IPS DF 4.7 (cell line): ENCODE measurements at regions not wholly inside any gene's neighbourhood (a gene's known extent, or its start where the extent isn't known, plus 50 kb on each side); places are given as distances from the start of the nearest gene placed in this dataset.

Experiments
- DNase-seq: peaks from one replicate; pipeline ENCODE4 v3.0.0-alpha.2; 2013; ENCODE audit warnings: low spot score; ENCODE audit errors: extremely low read depth

DNA sequence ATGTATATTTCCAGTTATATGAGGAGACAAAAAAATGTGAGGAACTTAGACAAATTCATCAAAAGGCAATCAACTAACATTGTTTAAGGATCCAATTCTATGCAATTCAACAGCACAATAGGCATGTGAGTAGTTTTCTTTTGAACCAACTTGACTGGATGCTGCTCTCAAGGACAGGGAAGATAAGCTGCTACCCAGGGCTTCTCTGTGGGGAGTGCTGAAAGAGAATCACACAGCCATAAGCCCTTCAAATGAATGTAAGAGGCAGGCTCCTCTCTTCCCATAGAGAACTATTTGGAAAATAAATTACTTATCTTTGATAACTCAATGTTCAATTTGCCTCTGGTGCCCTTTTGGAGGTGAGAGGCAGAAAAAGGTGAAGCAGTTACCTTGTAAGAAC, 1413.6 kb downstream of the PCDH7 start:
- DNase-seq: no peak

DNA sequence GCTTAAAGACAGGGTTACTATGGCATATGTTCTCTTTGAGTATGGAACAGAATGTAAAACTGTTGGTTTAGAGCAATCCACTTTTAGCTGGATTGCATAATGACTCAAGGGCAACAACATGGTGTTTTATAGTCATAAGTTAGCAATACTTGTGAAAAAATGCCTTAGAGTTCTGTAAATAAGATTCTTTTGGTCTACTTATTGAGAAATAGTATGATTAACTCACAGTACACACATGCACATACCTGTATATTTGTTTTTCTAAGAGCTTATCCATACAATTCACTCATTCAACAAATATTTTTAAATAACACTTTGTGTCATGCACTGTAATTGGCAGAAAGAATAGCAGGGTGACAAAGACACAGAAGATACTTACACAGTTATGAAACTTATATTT, 1415.5 kb downstream of the PCDH7 start:
- no peak for DNase-seq

DNA sequence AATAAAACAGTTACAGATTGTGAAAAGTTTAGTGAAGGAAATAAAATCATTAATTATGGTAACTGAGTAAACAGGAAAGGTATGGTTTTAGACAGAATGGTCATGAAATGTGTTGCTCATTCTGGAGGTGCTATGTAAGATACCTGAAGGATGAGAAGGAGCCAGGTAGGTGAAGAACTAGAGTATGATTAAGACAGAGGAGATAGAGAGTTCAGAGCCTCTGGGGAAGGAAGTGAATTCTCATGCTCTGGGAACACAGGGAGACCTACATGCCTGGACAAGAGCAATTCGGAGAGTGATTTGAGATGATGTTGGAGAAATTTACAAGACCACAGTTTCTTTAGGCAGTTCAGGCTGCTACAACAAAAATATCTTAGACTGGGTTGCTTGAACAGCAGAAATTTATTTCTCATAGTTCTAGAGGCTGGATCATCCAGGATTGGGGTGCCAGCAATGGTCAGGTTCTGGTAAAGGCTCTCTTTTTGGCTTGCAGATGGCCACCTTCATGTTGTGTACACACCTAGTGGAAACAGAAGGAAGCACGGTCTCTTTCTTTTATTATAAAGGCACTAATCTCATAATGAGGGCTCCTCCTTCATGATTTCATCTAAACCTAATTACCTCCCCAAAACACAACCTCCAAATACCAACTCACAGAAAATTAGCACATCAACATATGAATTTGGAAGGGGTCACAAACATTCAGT, 1416.1 kb downstream of the PCDH7 start:
- DNase-seq: no peak

DNA sequence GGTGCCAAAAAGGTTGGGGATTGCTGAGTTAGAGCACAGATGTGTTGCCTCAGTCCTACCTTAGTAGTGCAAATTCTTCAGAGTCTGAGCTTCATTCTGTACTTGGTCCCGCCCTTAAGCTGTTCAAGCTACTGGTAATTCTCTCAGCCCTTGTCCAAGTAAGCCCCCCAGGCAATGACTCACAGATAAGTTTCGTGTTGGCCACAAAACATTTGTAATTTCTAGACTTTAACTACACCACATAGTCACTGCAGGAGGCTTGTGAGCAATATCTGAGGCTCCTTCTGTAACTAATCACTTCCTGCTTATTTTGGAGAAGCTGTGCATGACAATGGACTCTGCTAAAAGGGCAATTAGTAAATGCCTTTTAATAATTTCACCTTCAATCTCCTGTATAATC, 1420.5 kb downstream of the PCDH7 start:
- no peak for DNase-seq

DNA sequence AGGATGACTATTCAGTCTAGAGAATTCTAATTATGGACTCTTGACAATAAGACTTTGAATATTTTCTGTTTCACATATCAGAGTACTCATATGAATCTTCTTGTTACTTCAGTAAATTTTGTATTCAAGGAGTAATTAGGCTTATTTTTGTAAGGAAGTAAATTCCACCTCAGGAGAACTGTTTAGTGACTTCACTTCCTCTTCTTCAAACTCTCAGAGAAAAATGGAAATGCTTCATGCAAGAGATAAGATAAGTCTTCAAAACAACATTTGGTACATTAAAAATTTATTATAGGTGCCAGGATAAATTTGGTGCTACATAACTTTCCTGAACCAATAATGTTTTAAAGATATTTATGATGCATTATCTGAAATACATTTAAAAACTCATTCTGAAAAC, 1421.9 kb downstream of the PCDH7 start:
- DNase-seq: no peak

DNA sequence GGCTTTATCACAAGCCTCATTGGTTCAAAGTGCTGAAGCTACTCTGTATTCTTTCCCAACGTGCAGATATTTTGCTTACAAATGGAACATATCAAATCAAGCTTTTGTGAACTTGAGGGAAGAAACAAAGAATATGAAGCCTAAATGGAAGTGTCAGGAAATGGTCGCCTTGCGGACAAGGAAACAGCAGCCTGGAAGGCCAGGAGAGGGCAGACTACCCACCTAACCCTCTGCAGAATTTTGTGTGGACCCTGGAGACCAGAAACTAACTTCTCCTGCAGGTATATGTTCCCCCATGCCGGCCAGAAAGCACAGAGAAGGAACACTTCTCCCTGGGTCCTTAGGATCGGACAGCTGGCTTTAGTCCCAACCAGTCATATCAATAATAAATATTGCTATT, 1425.8 kb downstream of the PCDH7 start:
- no peak for DNase-seq

DNA sequence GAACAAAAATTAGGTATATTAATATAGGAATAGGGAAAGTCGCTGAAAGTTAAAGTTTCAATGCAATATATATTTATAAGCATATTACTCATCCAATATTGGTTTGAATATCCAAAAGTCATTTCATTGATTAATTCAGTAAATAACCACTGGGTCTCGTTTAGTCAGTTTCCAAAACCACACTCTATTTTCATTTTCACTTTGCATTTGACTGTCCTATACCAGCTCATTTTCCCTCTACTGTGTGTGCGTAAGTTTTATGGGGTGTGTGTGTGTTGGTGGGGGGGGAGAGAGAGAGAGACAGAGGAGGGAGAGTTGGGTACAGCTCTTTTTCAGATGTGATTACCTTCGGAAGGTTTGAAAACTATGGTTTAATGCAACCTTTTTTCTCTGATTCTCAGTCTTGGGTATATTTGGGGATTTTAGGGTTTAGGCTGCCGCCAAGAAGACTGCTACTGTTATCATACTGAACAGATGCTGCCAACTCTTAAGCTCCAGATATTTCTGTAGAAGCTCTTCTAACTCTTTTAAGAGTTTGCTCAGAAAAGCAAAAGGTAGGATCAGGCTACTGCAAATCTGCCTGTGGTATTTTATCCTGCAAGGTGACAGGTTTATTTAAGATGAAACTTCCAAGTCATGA, 1427.4 kb downstream of the PCDH7 start:
- DNase-seq: no peak

DNA sequence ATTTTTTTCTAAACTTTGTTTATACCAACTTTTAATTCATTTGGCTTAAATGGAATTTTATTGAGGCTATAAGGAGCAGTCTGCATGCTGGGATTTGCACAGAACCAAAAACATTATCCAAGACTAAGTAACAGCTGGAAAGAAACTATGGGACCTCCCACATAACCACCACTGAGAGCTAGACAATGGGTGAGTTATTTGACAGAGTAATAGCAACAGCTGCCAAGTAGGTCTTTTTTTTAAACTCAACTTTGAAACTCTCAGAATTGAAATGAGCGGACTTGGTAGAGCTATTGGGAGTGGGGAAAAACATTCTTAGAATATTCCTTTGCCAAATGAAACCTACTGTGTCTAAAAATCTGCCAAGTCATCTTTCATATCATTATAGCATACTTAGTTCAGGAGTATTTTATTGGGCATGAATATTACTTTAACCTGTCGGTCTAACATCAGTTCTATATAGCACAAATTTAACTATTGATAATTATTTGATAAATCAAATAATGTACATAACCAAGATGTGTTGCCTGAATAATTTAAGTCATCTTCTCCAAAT, 1428.0 kb downstream of the PCDH7 start:
- DNase-seq: no peak

DNA sequence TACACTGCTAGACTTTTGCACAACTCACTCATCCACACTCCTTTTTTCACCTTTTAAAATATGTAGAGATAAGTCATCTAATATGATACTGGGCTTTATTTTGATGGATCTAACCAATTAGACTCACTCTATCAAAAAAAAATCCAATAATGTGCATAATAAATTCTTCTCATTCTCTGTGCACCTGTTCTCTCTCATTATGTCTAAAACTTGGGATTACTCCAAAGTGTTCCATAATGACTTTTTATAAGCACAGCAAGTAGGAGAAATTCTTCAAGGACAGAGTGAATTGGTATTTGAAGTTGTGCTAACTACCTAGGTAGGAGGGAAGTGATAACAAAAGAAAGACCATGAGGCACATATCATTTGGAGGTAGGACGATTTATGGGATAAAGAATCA, 1438.8 kb downstream of the PCDH7 start:
- no peak for DNase-seq

DNA sequence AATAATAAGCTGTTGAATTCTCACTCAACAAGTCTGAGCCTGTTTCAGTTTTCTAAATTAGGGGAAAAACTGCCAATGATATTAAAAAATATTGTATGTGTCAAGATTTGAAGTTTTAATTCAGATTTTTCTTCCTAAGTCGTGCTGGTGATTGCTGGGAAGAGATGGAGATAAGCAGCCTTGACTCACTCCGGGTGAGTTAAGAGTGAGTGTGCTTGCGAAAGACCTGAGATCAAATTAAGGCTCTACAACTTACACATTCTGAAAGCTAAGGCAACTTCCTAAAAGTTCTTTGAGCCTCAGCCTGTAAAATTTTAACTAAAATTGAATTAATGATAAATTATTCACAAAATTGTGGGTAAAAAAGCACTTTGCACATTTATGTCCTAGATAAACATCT, 1441.2 kb downstream of the PCDH7 start:
- no peak for DNase-seq

DNA sequence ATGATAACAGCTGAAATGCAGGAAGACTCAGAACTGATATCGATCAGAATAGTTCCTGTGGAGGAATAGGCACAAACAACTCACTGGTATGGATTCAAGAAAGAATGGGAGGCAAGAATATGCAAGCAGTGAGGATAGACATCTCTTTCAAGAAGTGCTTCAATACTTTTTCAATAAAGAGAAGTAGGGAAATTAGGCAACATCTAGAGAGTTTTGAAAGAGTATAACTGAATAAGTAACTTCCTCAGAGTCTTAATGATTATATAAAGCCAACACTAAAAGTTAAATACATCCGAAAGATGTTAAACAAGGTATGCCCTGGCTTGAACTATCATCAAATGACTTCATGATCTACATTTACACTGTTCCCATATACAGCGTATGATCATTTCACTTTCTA, 1443.0 kb downstream of the PCDH7 start:
- no peak for DNase-seq

DNA sequence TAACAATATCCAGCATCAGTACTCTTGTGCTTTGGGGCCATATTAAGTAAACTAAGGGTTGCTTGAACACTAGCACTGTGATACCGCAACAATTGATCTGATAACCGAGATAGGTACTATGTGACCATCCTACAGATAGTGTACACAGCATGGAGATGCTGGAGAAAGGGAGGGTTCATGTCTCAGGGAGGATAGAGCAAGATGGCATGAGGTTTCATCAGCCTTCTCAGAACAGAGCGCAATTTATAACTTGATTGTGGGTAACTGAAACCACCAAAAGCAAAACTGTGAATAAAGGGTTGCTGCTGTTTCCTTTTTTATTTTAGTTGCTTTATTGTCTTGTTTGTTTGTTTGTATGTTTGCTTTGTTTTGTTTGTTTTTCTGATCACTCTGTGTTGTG, 1449.7 kb downstream of the PCDH7 start:
- DNase-seq: no peak

DNA sequence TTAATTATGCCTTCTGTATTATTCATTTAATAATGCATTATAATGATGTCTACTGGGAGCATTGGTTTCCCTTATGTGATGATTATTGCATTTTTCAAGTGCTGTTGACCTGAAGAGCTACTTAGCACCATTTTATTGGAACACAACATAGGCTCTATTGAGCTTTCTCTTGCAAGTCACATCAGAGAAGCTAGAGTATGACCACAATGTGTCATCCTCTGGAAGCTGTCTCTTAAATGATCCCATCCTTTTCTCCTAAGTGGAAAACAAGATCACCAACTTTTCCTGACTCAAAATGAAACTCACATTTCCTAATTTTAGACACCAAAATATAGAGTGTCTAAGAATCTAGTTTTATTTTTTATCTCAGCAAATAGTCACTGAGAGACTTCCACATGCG, 1451.9 kb downstream of the PCDH7 start:
- no peak for DNase-seq

DNA sequence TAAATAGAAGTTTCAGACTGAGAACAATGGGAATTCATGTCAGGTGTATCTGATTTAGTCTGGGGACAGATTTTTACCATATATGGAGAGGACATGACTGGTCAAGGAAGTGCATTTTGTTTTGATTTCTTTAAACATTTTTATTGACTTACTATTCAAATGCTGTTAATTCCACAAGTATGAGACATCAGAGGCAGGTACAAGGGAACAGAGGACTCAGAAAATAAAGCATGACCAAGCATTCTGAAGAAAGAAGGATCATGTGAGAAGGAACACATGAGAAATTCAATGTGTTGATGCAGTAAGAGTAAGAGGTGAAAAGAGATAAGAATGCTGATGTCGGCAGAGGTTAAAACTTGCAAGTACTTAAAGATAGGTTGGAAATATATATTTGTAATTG, 1452.6 kb downstream of the PCDH7 start:
- DNase-seq: no peak

DNA sequence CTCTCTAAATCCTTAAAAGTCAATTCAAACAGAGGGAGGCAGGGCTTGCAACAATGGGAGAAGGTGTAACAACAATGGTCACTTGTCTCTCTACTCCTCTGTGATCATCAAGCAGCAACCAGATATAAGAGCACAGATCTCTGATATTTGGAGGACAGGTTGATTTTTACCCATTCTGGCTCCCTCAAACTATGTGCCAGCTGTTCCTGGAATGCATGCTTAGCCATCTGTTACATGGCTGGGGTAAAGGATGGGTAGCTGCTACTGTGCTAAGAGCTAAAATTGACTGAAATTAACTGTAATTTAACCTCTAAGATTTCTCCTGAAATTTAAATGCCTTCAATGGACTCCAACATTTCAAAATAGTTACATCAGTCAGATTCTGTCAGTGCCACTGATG, 1459.9 kb downstream of the PCDH7 start:
- DNase-seq: no peak

DNA sequence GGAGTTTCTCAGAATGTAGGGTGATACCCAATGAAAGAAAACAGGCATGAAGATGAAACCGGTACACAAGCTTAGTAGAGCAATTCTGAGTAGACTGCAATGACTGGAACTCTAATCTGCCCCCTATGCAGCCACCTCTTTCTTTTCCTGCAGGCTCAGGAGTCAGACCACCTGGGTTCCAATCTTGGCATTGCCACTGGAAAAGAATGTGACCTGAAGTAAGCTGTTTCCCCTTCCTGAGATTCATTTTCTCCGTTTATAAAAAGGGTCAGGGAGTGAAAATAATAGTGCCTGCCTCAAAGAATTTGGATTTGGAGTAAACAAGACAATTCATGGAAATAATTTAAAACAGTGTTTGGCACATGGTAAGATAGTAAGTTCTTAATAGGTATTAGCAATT, 1464.0 kb downstream of the PCDH7 start:
- DNase-seq: no peak

DNA sequence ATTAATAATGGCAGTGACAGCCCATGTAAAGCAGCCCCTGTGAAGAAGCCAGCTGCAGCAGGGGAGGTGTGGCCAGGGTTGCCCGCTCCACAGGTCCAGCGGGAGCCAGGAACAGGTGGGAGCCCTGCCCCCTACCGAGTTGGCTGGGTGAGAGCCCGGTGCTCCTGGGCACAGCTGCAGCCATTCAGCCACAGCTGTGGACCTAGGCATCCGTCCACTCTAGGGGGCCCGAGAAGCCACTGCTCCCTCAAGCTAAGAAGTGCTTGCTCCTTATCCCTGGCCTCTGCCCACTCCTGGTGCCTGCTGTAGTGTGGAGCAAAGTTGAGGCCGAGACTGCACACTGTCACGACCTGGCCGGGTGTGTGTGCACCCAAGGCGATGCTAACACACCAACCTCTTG, 1469.0 kb downstream of the PCDH7 start:
- DNase-seq: no peak

DNA sequence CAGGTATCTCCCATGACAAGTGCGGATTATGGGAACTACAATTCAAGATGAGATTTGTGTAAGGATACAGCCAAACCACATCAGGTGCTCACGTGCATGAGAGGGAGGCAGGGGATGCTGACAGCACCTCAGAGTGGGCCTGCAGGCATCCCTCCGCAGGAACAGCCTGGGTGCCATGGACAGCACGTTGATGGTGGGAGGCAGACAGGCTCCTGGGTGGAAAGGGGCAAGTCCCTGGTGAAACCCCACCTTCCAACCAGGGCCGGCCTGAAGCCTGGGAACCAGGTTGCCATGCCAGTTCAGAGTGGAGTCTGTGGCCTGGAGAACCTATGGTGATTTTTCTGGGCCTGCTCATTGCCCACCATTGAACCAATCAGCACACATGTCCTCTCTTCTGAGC, 1469.6 kb downstream of the PCDH7 start:
- no peak for DNase-seq

DNA sequence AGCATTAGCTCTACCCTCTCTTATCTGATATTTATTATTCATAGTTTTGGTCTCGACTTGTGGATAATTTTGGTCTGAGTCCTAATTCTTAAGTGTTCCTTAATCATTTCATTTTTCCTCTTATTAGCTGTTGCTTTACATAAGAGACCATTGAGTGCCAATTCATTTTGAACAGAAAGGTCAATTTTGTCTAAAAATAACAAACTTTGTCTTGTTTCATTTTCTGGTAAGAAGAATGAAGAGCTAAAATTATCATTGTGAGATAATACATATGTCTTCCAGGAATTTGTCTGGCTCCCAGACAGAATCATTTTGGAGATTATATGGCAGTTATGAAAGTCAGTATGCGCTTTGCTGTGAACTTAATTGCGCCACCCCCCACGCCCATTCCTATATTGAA, 1471.8 kb downstream of the PCDH7 start:
- no peak for DNase-seq

DNA sequence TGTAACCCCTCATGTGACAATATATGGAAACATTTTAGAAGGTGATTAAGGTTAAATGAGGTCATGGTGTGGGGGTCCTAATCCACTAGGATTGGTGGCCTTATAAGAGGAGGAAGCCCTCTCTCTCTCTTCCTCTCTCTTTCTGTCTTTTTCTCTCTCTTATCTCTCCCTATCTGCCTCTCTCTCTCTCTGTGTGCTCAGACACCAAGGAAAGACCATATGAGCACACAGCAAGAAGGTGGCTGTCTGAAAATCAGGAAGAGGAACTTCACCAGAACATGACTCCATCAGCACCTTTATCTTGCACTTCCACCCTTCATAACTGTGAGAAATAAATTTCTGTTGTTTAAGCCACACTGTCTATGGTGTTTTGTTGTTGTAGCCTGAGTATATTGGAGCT, 1472.2 kb downstream of the PCDH7 start:
- DNase-seq: no peak

DNA sequence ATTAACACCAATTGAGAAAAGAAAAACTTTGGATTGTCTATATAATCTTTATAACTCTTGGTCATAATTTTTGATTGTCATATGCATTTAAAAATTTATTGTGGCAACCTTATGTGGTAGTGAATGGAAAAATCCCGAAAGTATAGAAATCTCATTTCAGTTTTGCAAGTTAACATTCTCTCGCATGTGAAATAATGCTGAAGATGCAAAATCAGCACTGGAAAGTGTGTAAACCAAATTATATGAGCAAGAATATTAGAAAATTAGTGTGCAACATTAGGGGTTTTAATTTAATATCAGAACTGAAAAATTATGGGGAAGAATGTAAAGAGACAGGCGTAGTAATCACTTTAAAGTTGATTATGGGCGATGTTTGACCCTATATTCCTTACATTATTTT, 1472.8 kb downstream of the PCDH7 start:
- DNase-seq: no peak

DNA sequence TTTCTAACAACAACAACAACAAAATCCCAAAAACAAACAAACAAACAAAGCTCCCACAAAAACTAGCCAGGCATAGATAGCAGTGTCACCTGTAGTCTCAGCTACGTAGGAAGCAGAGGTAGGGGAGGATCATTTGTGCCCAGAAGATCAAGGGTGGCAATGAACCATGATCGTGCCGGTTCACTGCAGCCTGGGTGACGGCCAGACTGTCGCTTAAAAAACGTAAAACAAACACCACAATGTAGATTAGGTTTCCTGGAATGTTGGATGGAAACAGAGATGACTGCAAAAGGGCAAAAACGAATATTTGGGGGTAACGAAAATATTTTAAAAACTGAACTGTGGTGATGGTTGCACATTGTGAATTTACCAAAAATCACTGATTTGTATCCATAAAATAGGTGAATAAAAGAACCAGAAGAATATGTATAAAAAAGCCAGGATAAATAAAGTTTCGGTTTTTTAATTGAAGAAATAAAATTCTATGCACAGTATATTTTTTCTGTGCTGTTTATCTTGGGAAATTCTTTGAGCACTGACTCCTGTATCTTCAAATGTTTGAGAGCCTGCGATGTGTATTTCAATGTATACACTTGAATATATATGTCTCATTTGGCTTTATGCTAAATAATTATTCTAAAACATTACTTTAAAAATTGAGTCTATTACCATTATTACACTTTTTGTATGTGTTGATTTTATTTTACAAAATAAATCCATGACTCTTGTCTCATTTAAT, 1477.0 kb downstream of the PCDH7 start:
- DNase-seq: no peak

DNA sequence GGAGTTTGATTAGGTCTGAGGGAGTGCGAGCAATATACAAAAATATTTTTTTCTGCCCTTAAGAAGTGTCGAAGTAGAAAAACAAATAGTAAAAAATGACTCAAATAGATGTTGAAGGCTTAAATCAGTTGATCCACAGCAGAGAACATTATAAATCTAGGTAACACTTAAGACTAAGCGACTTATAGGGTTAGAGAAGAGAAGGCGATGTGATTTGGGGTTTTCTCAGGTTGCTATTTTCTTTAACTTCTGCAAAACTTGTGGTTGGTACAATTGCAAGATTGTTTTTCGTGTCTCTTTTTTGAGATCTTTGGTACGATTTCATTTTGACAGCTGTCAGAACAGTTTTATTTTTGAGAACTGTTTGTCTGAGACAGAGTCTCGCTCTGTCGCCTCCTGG, 1479.5 kb downstream of the PCDH7 start:
- no peak for DNase-seq
